ENCODE measurements at regions not wholly inside any gene's neighbourhood (a gene's known extent, or its start where the extent isn't known, plus 50 kb on each side); places are given as distances from the start of the nearest gene placed in this dataset.
"Not testable (repeated sequence)": the region's sequence is repeated elsewhere in the genome, so short reads cannot be mapped to it uniquely, and the experiment has no call there.

GRCh38 chr14:106663805-106664410, 1137.5 kb downstream of the TMEM121 start:
- not testable (repeated sequence) for H3K4me1 ChIP-seq (ENCODE audit: control insufficient read depth in 2 of 2, insufficient read depth in 2 of 2, low read length in 2 of 2); H3K27me3 ChIP-seq (replicated peaks in 1 of 4; ENCODE audit: control extremely low read depth in 1 of 4, control insufficient read depth in 3 of 4, insufficient read depth in 4 of 4, low read length in 3 of 4); H3K27ac ChIP-seq (ENCODE audit: low read length in 2 of 2); H3K4me3 Mint-ChIP-seq; H3K4me3 ChIP-seq (ENCODE audit: control extremely low read depth in 1 of 5, extremely low read depth in 1 of 5, insufficient read depth in 1 of 5, low read depth in 2 of 5, low read length in 4 of 5); H3K79me2 ChIP-seq (ENCODE audit: control insufficient read depth, insufficient read depth, low read length); H3K36me3 ChIP-seq (replicated peaks in 1 of 2; ENCODE audit: control extremely low read depth in 1 of 2, control insufficient read depth in 1 of 2, extremely low read depth in 1 of 2, insufficient read depth in 2 of 2, low read length in 1 of 2); H3K9me3 ChIP-seq (ENCODE audit: control extremely low read depth in 1 of 3, control insufficient read depth in 2 of 3, insufficient read depth in 1 of 3, low read length in 2 of 3); H3K9ac ChIP-seq (ENCODE audit: low read length); H3K27me3 Mint-ChIP-seq; H3K9me3 Mint-ChIP-seq (ENCODE audit: insufficient read depth); H4K20me1 ChIP-seq (ENCODE audit: control insufficient read depth, insufficient read depth, low read length, poor library complexity, severe bottlenecking)
- TF ChIP-seq, protein P1, sequence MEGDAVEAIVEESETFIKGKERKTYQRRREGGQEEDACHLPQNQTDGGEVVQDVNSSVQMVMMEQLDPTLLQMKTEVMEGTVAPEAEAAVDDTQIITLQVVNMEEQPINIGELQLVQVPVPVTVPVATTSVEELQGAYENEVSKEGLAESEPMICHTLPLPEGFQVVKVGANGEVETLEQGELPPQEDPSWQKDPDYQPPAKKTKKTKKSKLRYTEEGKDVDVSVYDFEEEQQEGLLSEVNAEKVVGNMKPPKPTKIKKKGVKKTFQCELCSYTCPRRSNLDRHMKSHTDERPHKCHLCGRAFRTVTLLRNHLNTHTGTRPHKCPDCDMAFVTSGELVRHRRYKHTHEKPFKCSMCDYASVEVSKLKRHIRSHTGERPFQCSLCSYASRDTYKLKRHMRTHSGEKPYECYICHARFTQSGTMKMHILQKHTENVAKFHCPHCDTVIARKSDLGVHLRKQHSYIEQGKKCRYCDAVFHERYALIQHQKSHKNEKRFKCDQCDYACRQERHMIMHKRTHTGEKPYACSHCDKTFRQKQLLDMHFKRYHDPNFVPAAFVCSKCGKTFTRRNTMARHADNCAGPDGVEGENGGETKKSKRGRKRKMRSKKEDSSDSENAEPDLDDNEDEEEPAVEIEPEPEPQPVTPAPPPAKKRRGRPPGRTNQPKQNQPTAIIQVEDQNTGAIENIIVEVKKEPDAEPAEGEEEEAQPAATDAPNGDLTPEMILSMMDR (IDR thresholded peaks at IDR 0.05), result peak; percentile 96
- Mint-ChIP-seq H3K27ac (peak overlapping the region; percentile 78), H3K4me1 (peaks cover 19% of the 10 kb centered on the region)
- peak; percentile 46 for ATAC-seq (ENCODE audit: low read depth)
- ChIA-PET POLR2A (interaction anchor here (0.6 to 0.7 kb wide), 2 partner anchors 58 to 78 kb away, joined by 3 to 5 read pairs; no protein-coding TSS in a partner anchor), CTCF (interaction anchor here (0.7 to 4.6 kb wide), 14 partner anchors 11 to 210 kb away, joined by 3 to 31 read pairs (median 4); no protein-coding TSS in a partner anchor)
- intact Hi-C loops (cut with micrococcal nuclease), result loop anchor here (5.0 kb wide), 1 partner anchor 43 kb away; no protein-coding TSS in a partner anchor
- peak overlapping the region; percentile 9 for H2AFZ ChIP-seq (ENCODE audit: insufficient read depth, low read depth, low read length, poor library complexity, severe bottlenecking)
- peak overlapping the region; percentile 22 for H3K4me2 ChIP-seq (replicated peaks; ENCODE audit: low read depth, low read length, poor library complexity, severe bottlenecking)
- peak; percentile 74 for DNase-seq
- WGBS (ENCODE audit: insufficient coverage), result 35% methylated on average over 10 of the region's 19 CpGs

- Histone ChIP-seq H3K27me3 (replicated peaks in 1 of 4; ENCODE audit: control extremely low read depth in 1 of 4, control insufficient read depth in 3 of 4, insufficient read depth in 4 of 4, low read length in 3 of 4) (peaks cover 0 to 6% (median 2%) of the 10 kb centered on the region in 4 experiments), H3K27ac (ENCODE audit: low read length in 2 of 2) (no peak overlapping the region), H3K36me3 (replicated peaks in 1 of 2; ENCODE audit: control extremely low read depth in 1 of 2, control insufficient read depth in 1 of 2, extremely low read depth in 1 of 2, insufficient read depth in 2 of 2, low read length in 1 of 2) (no peaks in the 10 kb centered on the region), H3K79me2 (ENCODE audit: control insufficient read depth, insufficient read depth, low read length) (no peaks in the 10 kb centered on the region), H4K20me1 (ENCODE audit: control insufficient read depth, insufficient read depth, low read length, poor library complexity, severe bottlenecking) (no peaks in the 10 kb centered on the region), H3K4me2 (replicated peaks; ENCODE audit: low read depth, low read length, poor library complexity, severe bottlenecking) (no peak overlapping the region), H3K9ac (ENCODE audit: low read length) (no peak overlapping the region), H3K4me1 (ENCODE audit: control insufficient read depth in 2 of 2, insufficient read depth in 2 of 2, low read length in 2 of 2) (peaks cover 9 to 10% of the 10 kb centered on the region in 2 donors), H3K4me3 (ENCODE audit: control extremely low read depth in 1 of 5, extremely low read depth in 1 of 5, insufficient read depth in 1 of 5, low read depth in 2 of 5, low read length in 4 of 5) (no peak overlapping the region), H2AFZ (ENCODE audit: insufficient read depth, low read depth, low read length, poor library complexity, severe bottlenecking) (peak overlapping the region; percentile 3), H3K9me3 (ENCODE audit: control extremely low read depth in 1 of 3, control insufficient read depth in 2 of 3, insufficient read depth in 1 of 3, low read length in 2 of 3) (peaks cover 0 to 7% (median 4%) of the 10 kb centered on the region in 3 donors)
- CTCF ChIA-PET, result interaction anchor here (0.8 to 3.3 kb wide), 5 partner anchors 10 to 124 kb away, joined by 3 to 16 read pairs (median 8); no protein-coding TSS in a partner anchor
- POLR2A ChIA-PET, result no interaction called here
- WGBS (ENCODE audit: insufficient coverage), result 85% methylated on average over 4 of the region's 15 CpGs
- DNase-seq (no peak), ATAC-seq (ENCODE audit: low read depth) (no peak)
- intact Hi-C loops (cut with micrococcal nuclease), result no loop called here
- H3K27ac Mint-ChIP-seq, result no peak overlapping the region
- H3K27me3 Mint-ChIP-seq, result peaks cover 10% of the 10 kb centered on the region
- TF ChIP-seq, protein P1 (IDR thresholded peaks at IDR 0.05), result no peak
- TF ChIP-seq EZH2 (IDR thresholded peaks at IDR 0.05; ENCODE audit: borderline replicate concordance, insufficient read depth, low read depth, low read length, poor library complexity, severe bottlenecking), result no peak
- no peaks in the 10 kb centered on the region for H3K9me3 Mint-ChIP-seq (ENCODE audit: insufficient read depth)
- H3K4me1 Mint-ChIP-seq, result peaks cover 21% of the 10 kb centered on the region
- no peak overlapping the region for H3K4me3 Mint-ChIP-seq
These were observed 1139.4 kb downstream of the TMEM121 start for GRCh38 chr14:106665814-106666213.
